Spleen (tissue), 11 donors: ENCODE measurements at regions not wholly inside any gene's neighbourhood (a gene's known extent, or its start where the extent isn't known, plus 50 kb on each side); places are given as distances from the start of the nearest gene placed in this dataset.

Experiments
- DNase-seq: peaks from one replicate; pipeline ENCODE4 v3.0.0-alpha.2; 2020
- H3K27ac ChIP-seq, 8 donors: fragments of 200-600 bp; sonication (generic) in 7 of 8; 1 replicate in 4 of 8; 2 replicates in 4 of 8; pipeline versions ENCODE4 v1.5.0 to v1.8.0; 2016 to 2021; ENCODE audit warnings: inconsistent platforms in 4 of 8, mild to moderate bottlenecking in 4 of 8, moderate library complexity in 1 of 8
- H3K27me3 ChIP-seq, 7 donors: fragments of 200-600 bp; sonication (generic) in 6 of 7; replicated peaks in 1 of 7; 1 replicate in 4 of 7; 2 replicates in 3 of 7; pipeline versions ENCODE4 v1.5.0 to v1.8.0; 2016 to 2021; ENCODE audit warnings: inconsistent platforms in 3 of 7, mild to moderate bottlenecking in 1 of 7
- H3K36me3 ChIP-seq, 6 donors: fragments of 200-600 bp; sonication (generic) in 5 of 6; 1 replicate in 4 of 6; 2 replicates in 2 of 6; pipeline versions ENCODE4 v1.5.0 to v1.8.0; 2016 to 2021; ENCODE audit warnings: inconsistent platforms in 2 of 6
- H3K4me1 ChIP-seq, 6 donors: fragments of 200-600 bp; sonication (generic) in 5 of 6; 1 replicate in 3 of 6; 2 replicates in 3 of 6; pipeline versions ENCODE4 v1.5.0 to v1.8.0; 2016 to 2021; ENCODE audit warnings: inconsistent platforms in 3 of 6
- H3K4me3 ChIP-seq, 8 donors: fragments of 200-600 bp; sonication (generic) in 7 of 8; 1 replicate in 4 of 8; 2 replicates in 4 of 8; pipeline versions ENCODE4 v1.5.0 to v1.8.0; 2016 to 2021; ENCODE audit warnings: inconsistent platforms in 4 of 8, mild to moderate bottlenecking in 4 of 8, moderate library complexity in 2 of 8
- H3K9me3 ChIP-seq, 8 donors: fragments of 200-600 bp; sonication (generic) in 7 of 8; 1 replicate in 4 of 8; 2 replicates in 4 of 8; pipeline versions ENCODE4 v1.5.0 to v1.8.0; 2016 to 2021; ENCODE audit warnings: inconsistent platforms in 4 of 8
- CTCF ChIP-seq, 11 experiments: fragments of 200-600 bp in 7 of 11; fragments of 450-650 bp in 4 of 11; sonication (generic) in 4 of 11; IDR thresholded peaks in 8 of 11; conservative IDR thresholded peaks in 3 of 11; 1 replicate in 7 of 11; 2 replicates in 4 of 11; pipeline versions ENCODE4 v1.4.0 to v1.8.0; 2016 to 2021; ENCODE audit warnings: antibody characterized with exemption in 11 of 11, inconsistent platforms in 4 of 11, mild to moderate bottlenecking in 1 of 11
- POLR2A ChIP-seq, 3 donors: fragments of 450-650 bp; IDR thresholded peaks; one replicate each; pipeline ENCODE4 v1.5.1; 2017; ENCODE audit warnings: antibody characterized with exemption in 3 of 3, mild to moderate bottlenecking in 1 of 3
- POLR2AphosphoS5 ChIP-seq, 3 donors: sonication (generic); formaldehyde crosslinking; IDR thresholded peaks; one replicate each; pipeline ENCODE4 v1.5.1; 2017; ENCODE audit warnings: antibody characterized with exemption in 3 of 3
- WGBS, 5 donors: extraction: QIAGEN DNeasy Blood & Tissue Kit in 3 of 5; methylation state at CpG; one replicate each; pipeline versions ENCODE4 v1.1.5 to v1.1.7; 2013 to 2018; 5-methylcytosine and 5-hydroxymethylcytosine counted together
- intact Hi-C: fragments of 100-400 bp; cut with DNase I; formaldehyde crosslinking; loops from one replicate; pipeline ENCODE4 v1.15.0; 2023; ENCODE audit warnings: low total_unique reads
- donor health status: healthy with polysubstance abuse.
- donor health status: DM: no; HTN: no; CAD: no; lungs with moderate emphysema.
- donor health status: DM: no; HTN: no; CAD: no.
- donor health status: Bipolar disorder and iron deficiency.
- donor health status: healthy.
- donor health status: DM: no; HTN: no; CAD: no.
- donor health status: DM: yes; HTN: yes; CAD: no.

GRCh38 chr2:7752291-7752690, 835.1 kb downstream of the RNF144A start:
- no peak overlapping the region for H3K4me3 ChIP-seq
- H3K4me1 ChIP-seq, result no peaks in the 10 kb centered on the region
- no peaks in the 10 kb centered on the region for H3K36me3 ChIP-seq
- no peak for DNase-seq
- no peak overlapping the region for H3K27ac ChIP-seq
- peaks cover 0 to 24% (median 18%) of the 10 kb centered on the region in 8 donors for H3K9me3 ChIP-seq
- TF ChIP-seq CTCF (IDR thresholded peaks at IDR 0.05 in 8 of 11, conservative IDR thresholded peaks at IDR 0.05 in 3 of 11), result no peak
- TF ChIP-seq POLR2A (IDR thresholded peaks at IDR 0.05), result no peak
- no peak for TF ChIP-seq POLR2AphosphoS5 (IDR thresholded peaks at IDR 0.05)
- 86 to 100% (median 94%) methylated on average over 1 of the region's 1 CpG for WGBS, 5 donors
- no peaks in the 10 kb centered on the region for H3K27me3 ChIP-seq
- intact Hi-C loops, result no loop called here

- Histone ChIP-seq H3K4me3 (no peak overlapping the region), H3K27ac (no peak overlapping the region), H3K9me3 (peaks cover 0 to 34% (median 25%) of the 10 kb centered on the region in 8 donors), H3K36me3 (no peaks in the 10 kb centered on the region), H3K27me3 (no peaks in the 10 kb centered on the region), H3K4me1 (no peaks in the 10 kb centered on the region)
- intact Hi-C loops, result no loop called here
- DNase-seq, result no peak
- TF ChIP-seq POLR2AphosphoS5 (IDR thresholded peaks at IDR 0.05) (no peak), CTCF (IDR thresholded peaks at IDR 0.05 in 8 of 11, conservative IDR thresholded peaks at IDR 0.05 in 3 of 11) (no peak), POLR2A (IDR thresholded peaks at IDR 0.05) (no peak)
Observed at GRCh38 chr2:7753777-7754176, 836.6 kb downstream of the RNF144A start.

GRCh38 chr2:7755879-7756278, 838.7 kb downstream of the RNF144A start:
- H3K4me1 ChIP-seq, result no peaks in the 10 kb centered on the region
- H3K4me3 ChIP-seq, result no peak overlapping the region
- intact Hi-C loops, result no loop called here
- H3K9me3 ChIP-seq, result peaks cover 0 to 35% (median 25%) of the 10 kb centered on the region in 8 donors
- no peak for TF ChIP-seq POLR2AphosphoS5 (IDR thresholded peaks at IDR 0.05)
- no peak for TF ChIP-seq CTCF (IDR thresholded peaks at IDR 0.05 in 8 of 11, conservative IDR thresholded peaks at IDR 0.05 in 3 of 11)
- no peak for TF ChIP-seq POLR2A (IDR thresholded peaks at IDR 0.05)
- 81 to 94% (median 90%) methylated on average over 5 of the region's 5 CpGs for WGBS, 5 donors
- no peaks in the 10 kb centered on the region for H3K27me3 ChIP-seq
- H3K27ac ChIP-seq, result no peak overlapping the region
- DNase-seq, result no peak
- H3K36me3 ChIP-seq, result no peaks in the 10 kb centered on the region

GRCh38 chr2:7758073-7758759, 841.0 kb downstream of the RNF144A start:
- H3K27ac ChIP-seq, result no peak overlapping the region
- 73 to 85% (median 78%) methylated on average over 3 of the region's 3 CpGs for WGBS, 5 donors
- H3K36me3 ChIP-seq, result no peaks in the 10 kb centered on the region
- H3K27me3 ChIP-seq, result no peaks in the 10 kb centered on the region
- DNase-seq, result no peak
- intact Hi-C loops, result no loop called here
- TF ChIP-seq CTCF (IDR thresholded peaks at IDR 0.05 in 8 of 11, conservative IDR thresholded peaks at IDR 0.05 in 3 of 11), result no peak
- no peak for TF ChIP-seq POLR2AphosphoS5 (IDR thresholded peaks at IDR 0.05)
- TF ChIP-seq POLR2A (IDR thresholded peaks at IDR 0.05), result no peak
- no peaks in the 10 kb centered on the region for H3K4me1 ChIP-seq
- H3K4me3 ChIP-seq, result no peak overlapping the region
- peaks cover 0 to 43% (median 30%) of the 10 kb centered on the region in 8 donors for H3K9me3 ChIP-seq
